ENCODE measurements at regions not wholly inside any gene's neighbourhood (a gene's known extent, or its start where the extent isn't known, plus 50 kb on each side); places are given as distances from the start of the nearest gene placed in this dataset.

DNA sequence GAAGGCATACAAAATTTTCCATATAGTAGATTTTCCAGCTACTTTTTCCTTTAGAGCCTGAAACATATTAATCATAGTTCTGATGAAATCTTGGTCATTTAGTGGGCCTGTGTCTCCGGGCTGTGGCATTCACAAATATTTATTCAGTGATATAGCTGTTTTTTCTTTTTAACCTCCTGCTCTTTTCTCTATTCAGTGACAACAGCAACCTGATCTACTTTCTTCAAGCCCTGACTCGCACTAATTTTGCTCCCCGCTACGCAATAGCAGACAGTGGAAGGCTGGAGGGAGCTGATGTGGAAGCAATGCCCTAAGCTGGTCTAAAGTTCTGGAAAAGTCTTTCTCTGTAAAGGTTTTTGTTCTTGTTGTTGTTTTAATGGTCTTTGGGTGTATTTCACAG lies 289.7 kb downstream of the SLITRK6 start:
- no peaks in the 10 kb centered on the region for H3K9me3 ChIP-seq (ENCODE audit: insufficient read depth, low read length)
- H2AFZ ChIP-seq (ENCODE audit: low read depth, low read length), result peak overlapping the region; percentile 17; the same call in 1 of the 2 replicates
- H3K4me1 ChIP-seq (ENCODE audit: low read length), result no peaks in the 10 kb centered on the region
- no peak overlapping the region for H3K9ac ChIP-seq (ENCODE audit: low read length)
- no peaks in the 10 kb centered on the region for H3K36me3 ChIP-seq (replicated peaks; ENCODE audit: low read depth, low read length)
- H3K27ac ChIP-seq (ENCODE audit: low read length), result no peak overlapping the region
- TF ChIP-seq EZH2phosphoT487 (IDR thresholded peaks at IDR 0.05; ENCODE audit: low read depth), result no peak
- TF ChIP-seq, protein P1, sequence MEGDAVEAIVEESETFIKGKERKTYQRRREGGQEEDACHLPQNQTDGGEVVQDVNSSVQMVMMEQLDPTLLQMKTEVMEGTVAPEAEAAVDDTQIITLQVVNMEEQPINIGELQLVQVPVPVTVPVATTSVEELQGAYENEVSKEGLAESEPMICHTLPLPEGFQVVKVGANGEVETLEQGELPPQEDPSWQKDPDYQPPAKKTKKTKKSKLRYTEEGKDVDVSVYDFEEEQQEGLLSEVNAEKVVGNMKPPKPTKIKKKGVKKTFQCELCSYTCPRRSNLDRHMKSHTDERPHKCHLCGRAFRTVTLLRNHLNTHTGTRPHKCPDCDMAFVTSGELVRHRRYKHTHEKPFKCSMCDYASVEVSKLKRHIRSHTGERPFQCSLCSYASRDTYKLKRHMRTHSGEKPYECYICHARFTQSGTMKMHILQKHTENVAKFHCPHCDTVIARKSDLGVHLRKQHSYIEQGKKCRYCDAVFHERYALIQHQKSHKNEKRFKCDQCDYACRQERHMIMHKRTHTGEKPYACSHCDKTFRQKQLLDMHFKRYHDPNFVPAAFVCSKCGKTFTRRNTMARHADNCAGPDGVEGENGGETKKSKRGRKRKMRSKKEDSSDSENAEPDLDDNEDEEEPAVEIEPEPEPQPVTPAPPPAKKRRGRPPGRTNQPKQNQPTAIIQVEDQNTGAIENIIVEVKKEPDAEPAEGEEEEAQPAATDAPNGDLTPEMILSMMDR (IDR thresholded peaks at IDR 0.05; ENCODE audit: low read depth, low read length), result no peak
- no peaks in the 10 kb centered on the region for H3K79me2 ChIP-seq (ENCODE audit: low read length)
- no peaks in the 10 kb centered on the region for H3K27me3 ChIP-seq (ENCODE audit: low read depth, low read length)
- H3K4me2 ChIP-seq (ENCODE audit: low read length), result no peak overlapping the region
- no peaks in the 10 kb centered on the region for H4K20me1 ChIP-seq (ENCODE audit: insufficient read depth, low read length)
- no peak overlapping the region for H3K4me3 ChIP-seq (ENCODE audit: low read length)

DNA sequence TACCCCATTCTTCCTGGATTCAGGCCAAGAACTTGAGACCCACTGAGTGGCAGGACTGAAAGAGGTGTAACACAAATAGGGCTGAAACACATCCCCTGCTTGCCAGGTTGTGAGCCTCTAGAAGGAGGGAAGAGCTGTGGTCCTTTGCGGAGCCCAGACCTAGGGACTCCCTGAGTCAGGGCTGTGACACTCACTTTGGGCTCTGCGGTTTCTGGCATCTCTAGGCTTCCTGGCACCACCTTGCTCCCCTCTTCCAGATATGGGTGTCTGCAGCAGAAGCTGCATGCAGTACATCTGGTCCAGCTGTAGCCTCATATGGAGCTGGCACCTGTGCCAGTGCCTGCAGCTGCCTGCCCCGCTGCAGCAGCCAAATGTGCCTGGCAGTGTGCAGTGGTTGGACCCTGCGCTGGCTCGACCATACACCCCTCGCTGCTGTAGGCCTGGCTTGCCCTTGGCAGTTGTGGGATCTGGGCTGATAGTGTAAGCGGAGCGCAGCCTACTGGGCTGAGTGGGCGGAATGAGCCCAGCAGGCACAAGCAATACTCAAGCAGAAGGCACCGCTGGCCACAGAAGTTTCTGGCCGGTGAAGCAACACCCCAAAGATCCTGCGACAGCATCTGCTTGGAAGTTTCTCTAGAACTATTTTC lies 290.4 kb downstream of the SLITRK6 start:
- Histone ChIP-seq H4K20me1 (ENCODE audit: insufficient read depth, low read length) (no peaks in the 10 kb centered on the region), H3K27ac (ENCODE audit: low read length) (no peak overlapping the region), H3K36me3 (replicated peaks; ENCODE audit: low read depth, low read length) (no peaks in the 10 kb centered on the region), H3K4me1 (ENCODE audit: low read length) (no peaks in the 10 kb centered on the region), H3K9me3 (ENCODE audit: insufficient read depth, low read length) (no peaks in the 10 kb centered on the region), H2AFZ (ENCODE audit: low read depth, low read length) (no peak overlapping the region), H3K27me3 (ENCODE audit: low read depth, low read length) (no peaks in the 10 kb centered on the region), H3K4me3 (ENCODE audit: low read length) (no peak overlapping the region), H3K4me2 (ENCODE audit: low read length) (no peak overlapping the region), H3K9ac (ENCODE audit: low read length) (no peak overlapping the region), H3K79me2 (ENCODE audit: low read length) (no peaks in the 10 kb centered on the region)
- TF ChIP-seq EZH2phosphoT487 (IDR thresholded peaks at IDR 0.05; ENCODE audit: low read depth), result no peak
- TF ChIP-seq, protein P1 (IDR thresholded peaks at IDR 0.05; ENCODE audit: low read depth, low read length), result peak; percentile 10; the same call in 1 of the 2 replicates

DNA sequence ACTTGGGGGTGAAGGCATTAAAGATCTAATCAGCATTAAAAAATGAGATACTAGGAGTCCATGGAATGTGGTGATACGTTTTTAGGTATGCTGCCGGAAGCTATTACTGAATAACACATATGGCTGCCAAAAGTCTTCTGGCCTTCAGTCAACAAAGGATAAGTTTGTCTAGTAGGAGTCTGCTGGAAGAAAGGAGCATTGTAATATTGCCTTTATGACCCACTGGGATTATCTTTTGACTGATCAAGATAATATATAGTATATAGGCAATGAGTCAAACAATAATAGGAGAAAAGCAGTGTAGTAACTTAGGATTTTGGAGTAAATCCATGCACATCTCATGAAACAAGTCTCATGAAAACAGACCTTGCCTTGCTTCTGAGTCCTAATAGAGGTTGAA lies 295.4 kb downstream of the SLITRK6 start:
- Histone ChIP-seq H2AFZ (ENCODE audit: low read depth, low read length) (no peak overlapping the region), H3K9ac (ENCODE audit: low read length) (no peak overlapping the region), H3K4me2 (ENCODE audit: low read length) (no peak overlapping the region), H3K4me3 (ENCODE audit: low read length) (no peak overlapping the region), H3K79me2 (ENCODE audit: low read length) (no peaks in the 10 kb centered on the region), H3K27me3 (ENCODE audit: low read depth, low read length) (no peaks in the 10 kb centered on the region), H3K9me3 (ENCODE audit: insufficient read depth, low read length) (no peaks in the 10 kb centered on the region), H4K20me1 (ENCODE audit: insufficient read depth, low read length) (no peaks in the 10 kb centered on the region), H3K36me3 (replicated peaks; ENCODE audit: low read depth, low read length) (no peaks in the 10 kb centered on the region), H3K4me1 (ENCODE audit: low read length) (no peaks in the 10 kb centered on the region), H3K27ac (ENCODE audit: low read length) (no peak overlapping the region)
- TF ChIP-seq, protein P1 (IDR thresholded peaks at IDR 0.05; ENCODE audit: low read depth, low read length), result no peak
- no peak for TF ChIP-seq EZH2phosphoT487 (IDR thresholded peaks at IDR 0.05; ENCODE audit: low read depth)

DNA sequence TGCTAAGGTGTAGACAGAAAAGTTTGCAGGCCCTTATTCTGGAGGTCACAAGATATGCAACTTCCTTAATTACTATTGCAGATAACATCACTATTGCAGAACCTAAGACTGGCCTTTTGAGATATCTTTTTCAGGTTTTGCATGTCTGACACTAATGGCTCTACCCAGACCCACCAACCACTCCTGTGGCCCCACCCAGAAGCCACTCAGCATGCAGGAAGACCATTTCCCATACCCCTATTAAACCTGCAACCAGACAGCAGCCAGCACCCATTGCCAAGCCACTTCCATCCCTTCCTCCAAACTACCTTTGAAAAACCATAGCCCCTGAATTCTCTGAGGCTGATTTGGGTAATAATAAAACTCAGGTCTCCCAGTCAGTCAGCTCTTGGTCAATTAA lies 297.6 kb downstream of the SLITRK6 start:
- no peaks in the 10 kb centered on the region for H3K79me2 ChIP-seq (ENCODE audit: low read length)
- H3K36me3 ChIP-seq (replicated peaks; ENCODE audit: low read depth, low read length), result no peaks in the 10 kb centered on the region
- H3K27ac ChIP-seq (ENCODE audit: low read length), result no peak overlapping the region
- no peaks in the 10 kb centered on the region for H3K9me3 ChIP-seq (ENCODE audit: insufficient read depth, low read length)
- H3K27me3 ChIP-seq (ENCODE audit: low read depth, low read length), result no peaks in the 10 kb centered on the region
- no peak overlapping the region for H3K4me2 ChIP-seq (ENCODE audit: low read length)
- TF ChIP-seq, protein P1 (IDR thresholded peaks at IDR 0.05; ENCODE audit: low read depth, low read length), result no peak
- no peak for TF ChIP-seq EZH2phosphoT487 (IDR thresholded peaks at IDR 0.05; ENCODE audit: low read depth)
- no peaks in the 10 kb centered on the region for H4K20me1 ChIP-seq (ENCODE audit: insufficient read depth, low read length)
- H3K9ac ChIP-seq (ENCODE audit: low read length), result no peak overlapping the region
- no peak overlapping the region for H2AFZ ChIP-seq (ENCODE audit: low read depth, low read length)
- no peak overlapping the region for H3K4me3 ChIP-seq (ENCODE audit: low read length)
- H3K4me1 ChIP-seq (ENCODE audit: low read length), result no peaks in the 10 kb centered on the region
